Ectodermal cell (in vitro differentiated cells): ENCODE measurements at regions not wholly inside any gene's neighbourhood (a gene's known extent, or its start where the extent isn't known, plus 50 kb on each side); places are given as distances from the start of the nearest gene placed in this dataset.

Experiments used
- H3K27ac ChIP-seq: 2 replicates; pipeline ENCODE4 v1.7.0; 2013; ENCODE audit warnings: mild to moderate bottlenecking, low read depth, low read length; ENCODE audit not compliant: insufficient read depth, poor library complexity, severe bottlenecking
- H3K27me3 ChIP-seq: 2 replicates; pipeline ENCODE4 v1.7.0; 2013; ENCODE audit warnings: mild to moderate bottlenecking, low read length; ENCODE audit not compliant: insufficient read depth, control insufficient read depth, poor library complexity, severe bottlenecking
- H3K36me3 ChIP-seq: one replicate; pipeline ENCODE4 v1.7.0; 2013; ENCODE audit warnings: low read length; ENCODE audit not compliant: control insufficient read depth, insufficient read depth
- H3K4me1 ChIP-seq: one replicate; pipeline ENCODE4 v1.7.0; 2013; ENCODE audit warnings: low read length; ENCODE audit not compliant: control insufficient read depth, insufficient read depth
- H3K4me3 ChIP-seq: 2 replicates; pipeline ENCODE4 v1.7.0; 2013; ENCODE audit warnings: low read depth, low read length, control low read depth; ENCODE audit not compliant: insufficient read depth
- H3K9me3 ChIP-seq: 2 replicates; pipeline ENCODE4 v1.7.0; 2013; ENCODE audit warnings: mild to moderate bottlenecking, low read length, moderate library complexity; ENCODE audit not compliant: control insufficient read depth
- WGBS, 2 experiments: methylation state at CpG; one replicate each; pipeline ENCODE4 v1.1.7; 2013; ENCODE audit warnings: missing lambda C conversion rate in 2 of 2; 5-methylcytosine and 5-hydroxymethylcytosine counted together

DNA sequence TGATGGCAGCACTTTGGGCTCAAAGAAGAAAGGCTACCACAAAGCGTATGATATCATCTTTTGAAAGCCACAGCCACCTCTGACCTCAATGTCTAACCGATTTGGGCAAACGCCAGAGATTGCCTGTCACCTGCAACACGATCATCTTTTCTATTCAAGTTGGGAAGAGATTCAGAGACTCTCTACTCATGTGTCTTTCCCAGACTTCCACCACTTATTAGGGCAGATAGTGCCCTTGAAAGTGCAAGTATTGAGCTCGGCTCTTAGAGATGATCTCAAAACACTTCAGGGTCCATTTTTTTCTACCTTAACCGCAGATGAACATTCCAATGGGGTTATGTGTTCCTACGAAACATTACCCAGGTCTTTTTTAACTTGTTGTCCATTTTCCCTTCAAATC is 213.7 kb downstream of the DRD1 start:
- H3K4me3 ChIP-seq, result no peak overlapping the region
- H3K36me3 ChIP-seq, result no peaks in the 10 kb centered on the region
- H3K27me3 ChIP-seq, result no peaks in the 10 kb centered on the region
- H3K9me3 ChIP-seq, result no peaks in the 10 kb centered on the region
- no peak overlapping the region for H3K27ac ChIP-seq
- WGBS, 2 experiments, result 65 to 68% methylated on average over 7 of the region's 7 CpGs
- H3K4me1 ChIP-seq, result no peaks in the 10 kb centered on the region

DNA sequence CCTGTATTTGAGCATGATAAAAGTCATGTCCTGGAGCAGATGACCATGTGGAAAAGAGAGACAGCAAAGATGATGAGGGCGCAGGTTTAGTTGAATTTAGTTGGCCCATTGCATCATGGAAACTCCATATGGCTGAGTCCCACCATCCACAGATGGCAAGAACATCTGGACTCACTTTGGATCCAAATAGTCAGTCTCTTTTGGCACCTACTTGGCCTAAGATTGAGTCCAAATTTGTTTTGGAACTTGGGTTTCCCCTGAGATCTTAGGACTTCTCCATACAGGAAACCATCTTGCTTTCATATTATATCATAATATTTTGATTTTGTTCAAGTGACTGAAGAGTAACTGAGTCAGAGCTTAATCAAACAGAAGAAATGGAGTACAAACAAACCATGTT is 217.5 kb downstream of the DRD1 start:
- no peaks in the 10 kb centered on the region for H3K27me3 ChIP-seq
- no peak overlapping the region for H3K4me3 ChIP-seq
- peaks cover 8% of the 10 kb centered on the region for H3K4me1 ChIP-seq
- WGBS, 2 experiments, result 80 to 97% methylated on average over 1 of the region's 1 CpG
- H3K36me3 ChIP-seq, result no peaks in the 10 kb centered on the region
- no peaks in the 10 kb centered on the region for H3K9me3 ChIP-seq
- no peak overlapping the region for H3K27ac ChIP-seq

DNA sequence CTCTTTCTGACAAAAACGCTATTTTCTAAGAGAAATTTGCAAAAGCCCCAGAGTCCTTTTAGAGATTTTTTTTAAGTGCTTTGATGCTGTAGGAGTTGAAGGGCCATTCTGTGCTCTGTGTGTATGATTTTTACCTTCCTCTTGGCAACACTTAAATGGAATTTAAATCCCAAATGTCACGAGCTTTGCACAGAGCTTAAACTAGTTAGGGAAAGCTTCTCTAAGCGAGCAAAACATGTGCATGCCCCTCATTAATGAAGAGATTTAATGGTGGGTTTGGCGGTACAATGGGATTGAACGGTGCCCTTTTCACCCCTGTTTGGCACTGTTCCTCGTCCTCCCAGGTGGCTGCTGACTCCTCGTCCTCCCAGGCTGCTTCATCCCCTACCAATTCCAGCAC is 220.7 kb downstream of the DRD1 start:
- 75 to 84% methylated on average over 7 of the region's 7 CpGs for WGBS, 2 experiments
- Histone ChIP-seq H3K27ac (no peak overlapping the region), H3K27me3 (no peaks in the 10 kb centered on the region), H3K4me1 (peaks cover 8% of the 10 kb centered on the region), H3K4me3 (no peak overlapping the region), H3K36me3 (no peaks in the 10 kb centered on the region), H3K9me3 (no peaks in the 10 kb centered on the region)

DNA sequence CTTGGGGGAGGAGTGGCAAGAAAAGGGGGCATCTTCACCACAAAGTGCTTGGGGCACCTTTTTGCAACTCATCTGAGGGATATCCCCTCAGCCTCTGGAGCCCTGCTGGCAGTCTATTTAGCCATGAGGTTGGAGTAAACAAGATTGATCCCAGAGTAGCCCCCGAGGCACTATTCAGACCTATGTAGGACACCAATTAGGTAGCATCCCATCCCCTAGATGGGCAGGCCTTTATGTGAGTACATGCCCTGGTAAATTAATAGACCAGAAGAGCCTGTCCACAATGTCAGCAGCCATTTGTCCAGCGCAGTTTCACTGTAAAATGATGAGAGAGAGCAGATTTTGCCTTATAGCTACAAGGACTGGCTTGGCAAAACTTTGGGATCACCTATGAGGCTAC is 221.4 kb downstream of the DRD1 start:
- Histone ChIP-seq H3K4me1 (peaks cover 8% of the 10 kb centered on the region), H3K9me3 (no peaks in the 10 kb centered on the region), H3K27me3 (no peaks in the 10 kb centered on the region), H3K27ac (no peak overlapping the region), H3K4me3 (no peak overlapping the region), H3K36me3 (no peaks in the 10 kb centered on the region)
- 86 to 88% methylated on average over 2 of the region's 2 CpGs for WGBS, 2 experiments

DNA sequence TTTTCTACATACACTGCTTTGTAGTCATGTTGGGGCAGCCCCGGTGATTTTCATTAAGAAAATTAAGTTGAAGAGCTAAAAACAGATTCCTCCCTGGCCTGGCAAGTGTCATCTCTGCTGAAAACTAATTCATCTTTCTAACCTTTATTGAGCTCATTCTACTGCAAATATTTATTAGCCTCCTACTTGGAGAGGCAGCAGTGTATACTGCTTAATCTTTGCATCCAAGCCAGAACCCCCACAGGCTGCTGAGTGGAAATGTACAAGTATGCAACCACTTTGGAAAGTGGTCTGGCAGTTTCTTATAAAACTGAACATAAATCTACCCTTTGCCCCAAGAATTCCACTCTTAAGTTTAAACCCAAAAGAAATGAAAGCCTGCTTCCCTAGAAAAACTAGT is 223.4 kb downstream of the DRD1 start:
- WGBS, 2 experiments, result 96 to 100% methylated on average over 1 of the region's 1 CpG

DNA sequence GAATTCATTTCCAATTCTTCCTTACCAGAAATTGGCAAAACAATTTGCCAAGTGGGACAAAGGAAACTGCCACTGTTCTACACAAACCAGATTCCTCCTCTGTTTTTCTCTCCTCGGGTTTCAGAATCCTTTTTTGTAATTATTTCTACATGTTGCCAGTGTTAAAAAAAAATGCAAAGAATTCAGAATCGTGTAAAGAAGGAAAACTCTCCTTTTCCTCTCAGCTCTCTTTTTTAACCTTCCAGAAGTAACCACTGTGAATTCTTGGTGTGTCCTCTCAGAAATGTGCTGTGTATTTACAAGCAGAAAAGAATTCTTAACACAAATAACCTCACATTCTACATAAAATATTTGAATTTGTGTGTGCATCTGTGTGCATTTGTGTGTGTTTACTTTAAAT is 224.6 kb downstream of the DRD1 start:
- no peaks in the 10 kb centered on the region for H3K9me3 ChIP-seq
- peaks cover 8% of the 10 kb centered on the region for H3K4me1 ChIP-seq
- no peak overlapping the region for H3K4me3 ChIP-seq
- no peak overlapping the region for H3K27ac ChIP-seq
- no peaks in the 10 kb centered on the region for H3K27me3 ChIP-seq
- 82 to 88% methylated on average over 1 to 2 of the region's 2 CpGs for WGBS, 2 experiments
- H3K36me3 ChIP-seq, result no peaks in the 10 kb centered on the region

More for the DNA sequence above, 223.4 kb downstream of the DRD1 start:
- Histone ChIP-seq H3K9me3 (no peaks in the 10 kb centered on the region), H3K27ac (no peak overlapping the region), H3K4me1 (peaks cover 8% of the 10 kb centered on the region), H3K27me3 (no peaks in the 10 kb centered on the region), H3K4me3 (no peak overlapping the region), H3K36me3 (no peaks in the 10 kb centered on the region)

DNA sequence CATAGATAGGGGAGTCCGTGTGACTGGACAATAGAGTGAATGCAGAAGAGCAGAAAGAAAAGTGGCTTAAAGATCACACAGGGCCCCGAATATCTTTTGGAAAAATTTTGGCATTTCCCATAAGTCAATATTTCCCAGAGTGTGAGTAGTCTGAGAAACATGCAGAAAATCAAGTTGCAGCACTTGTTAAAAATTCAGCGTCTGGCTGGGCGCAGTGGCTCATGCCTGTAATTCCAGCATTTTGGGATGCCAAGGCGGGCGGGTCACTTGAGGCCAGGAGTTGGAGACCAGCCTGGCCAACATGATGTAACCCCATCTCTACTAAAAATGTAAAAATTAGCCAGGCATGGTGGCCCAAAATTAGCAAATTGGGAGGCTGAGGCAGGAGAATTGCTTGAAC is 227.0 kb downstream of the DRD1 start:
- no peak overlapping the region for H3K27ac ChIP-seq
- no peaks in the 10 kb centered on the region for H3K27me3 ChIP-seq
- H3K36me3 ChIP-seq, result no peaks in the 10 kb centered on the region
- no peak overlapping the region for H3K4me3 ChIP-seq
- WGBS, 2 experiments, result 89 to 93% methylated on average over 6 of the region's 6 CpGs
- H3K4me1 ChIP-seq, result no peaks in the 10 kb centered on the region
- no peaks in the 10 kb centered on the region for H3K9me3 ChIP-seq

DNA sequence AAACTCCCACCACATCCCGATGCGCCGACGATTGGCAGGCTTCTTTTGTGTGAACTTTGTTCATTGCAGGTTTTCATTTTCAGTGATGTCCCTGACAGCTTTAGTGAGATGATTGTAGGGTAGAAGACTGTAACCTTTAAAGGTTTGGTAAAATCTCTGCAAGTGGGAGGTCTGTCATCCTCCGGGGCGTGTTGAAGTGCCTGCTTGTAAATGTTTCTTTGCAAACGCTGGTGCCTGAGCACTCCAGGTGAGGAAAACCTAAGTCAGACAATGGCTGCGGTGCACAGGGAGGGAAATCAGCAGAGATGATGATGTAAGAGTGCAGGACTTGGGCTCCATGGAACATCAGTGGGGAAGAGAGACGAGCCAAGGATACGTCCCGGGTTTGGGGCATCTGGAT is 228.1 kb downstream of the DRD1 start:
- no peaks in the 10 kb centered on the region for H3K4me1 ChIP-seq
- H3K4me3 ChIP-seq, result no peak overlapping the region
- H3K36me3 ChIP-seq, result no peaks in the 10 kb centered on the region
- no peak overlapping the region for H3K27ac ChIP-seq
- H3K27me3 ChIP-seq, result no peaks in the 10 kb centered on the region
- WGBS, 2 experiments, result 84 to 85% methylated on average over 11 of the region's 11 CpGs
- H3K9me3 ChIP-seq, result no peaks in the 10 kb centered on the region

DNA sequence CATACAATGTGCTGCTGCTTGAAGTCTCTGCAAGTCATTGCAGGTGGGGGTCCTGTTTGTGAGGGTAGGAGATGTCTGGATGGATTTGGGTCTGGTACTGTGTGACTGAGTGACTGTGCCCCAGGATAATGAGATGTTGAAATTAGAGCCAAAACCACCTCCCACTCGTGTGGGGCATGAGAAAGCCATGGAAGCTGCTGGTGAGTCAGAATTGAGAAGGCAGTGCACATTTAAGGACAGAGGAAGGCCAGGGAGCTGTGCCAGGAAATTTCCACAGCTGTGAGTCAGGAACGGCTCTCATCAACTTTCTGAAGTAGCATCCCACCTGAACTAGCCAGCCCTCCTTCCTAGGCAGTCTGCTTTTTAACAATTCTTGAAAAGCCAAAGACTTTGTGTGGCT is 229.8 kb downstream of the DRD1 start:
- H3K27ac ChIP-seq, result no peak overlapping the region
- H3K4me3 ChIP-seq, result no peak overlapping the region
- WGBS, 2 experiments, result 87 to 91% methylated on average over 2 of the region's 2 CpGs
- H3K36me3 ChIP-seq, result no peaks in the 10 kb centered on the region
- H3K4me1 ChIP-seq, result no peaks in the 10 kb centered on the region
- H3K27me3 ChIP-seq, result no peaks in the 10 kb centered on the region
- no peaks in the 10 kb centered on the region for H3K9me3 ChIP-seq

DNA sequence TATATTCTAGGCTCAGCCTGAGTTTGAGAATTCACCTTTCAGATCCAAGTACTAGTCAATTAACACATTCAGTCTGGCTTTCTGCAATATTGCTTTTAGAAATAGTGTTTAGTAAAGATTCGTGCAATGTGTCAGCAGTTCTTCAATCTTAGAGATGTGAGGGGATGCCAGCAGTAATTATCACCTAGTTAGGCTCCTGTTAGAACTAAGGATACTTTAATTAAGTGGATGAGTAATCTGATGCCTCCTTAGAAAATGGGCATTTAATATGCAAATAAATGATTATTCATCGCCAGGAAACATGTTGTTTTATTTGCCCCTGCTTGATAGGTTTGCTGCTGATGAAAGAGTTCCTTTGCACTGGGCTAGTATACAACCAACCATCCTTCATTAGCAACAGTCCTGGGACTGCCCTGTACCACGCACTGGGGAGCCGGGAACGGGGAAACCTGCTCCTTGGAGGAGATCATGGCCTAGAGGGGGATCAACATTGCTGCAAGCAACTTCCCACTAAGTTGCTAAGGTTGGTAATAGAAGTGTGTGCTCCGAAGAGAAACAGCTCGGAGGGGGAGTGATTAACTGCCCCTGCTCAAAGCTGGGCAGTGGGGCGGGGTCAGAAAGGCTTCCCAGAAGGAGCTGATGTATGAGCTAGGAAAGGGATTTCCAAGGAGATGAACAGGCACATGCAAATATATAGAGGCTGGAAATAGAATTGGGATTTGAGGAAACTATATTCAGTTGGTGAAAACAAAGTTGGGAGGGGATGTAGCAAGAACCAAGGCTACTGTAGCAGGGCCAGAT is 231.8 kb downstream of the DRD1 start:
- no peaks in the 10 kb centered on the region for H3K4me1 ChIP-seq
- H3K36me3 ChIP-seq, result no peaks in the 10 kb centered on the region
- H3K27me3 ChIP-seq, result no peaks in the 10 kb centered on the region
- 77 to 78% methylated on average over 8 of the region's 8 CpGs for WGBS, 2 experiments
- no peaks in the 10 kb centered on the region for H3K9me3 ChIP-seq
- H3K4me3 ChIP-seq, result no peak overlapping the region
- H3K27ac ChIP-seq, result no peak overlapping the region
